ENCODE measurements at regions not wholly inside any gene's neighbourhood (a gene's known extent, or its start where the extent isn't known, plus 50 kb on each side); places are given as distances from the start of the nearest gene placed in this dataset.

GRCh38 chr4:151957153-151957552, 196.3 kb upstream of the GATB start:
- no peak overlapping the region for H3K4me3 Mint-ChIP-seq
- H3K27me3 Mint-ChIP-seq = peaks cover 9% of the 10 kb centered on the region
- DNase-seq (ENCODE audit: low spot score in 2 of 2) (no peak), ATAC-seq (ENCODE audit: low read depth) (no peak)
- no peaks in the 10 kb centered on the region for H3K4me1 Mint-ChIP-seq
- no peak overlapping the region for H3K27ac Mint-ChIP-seq
- no peaks in the 10 kb centered on the region for H3K36me3 Mint-ChIP-seq
- H3K9me3 Mint-ChIP-seq = no peaks in the 10 kb centered on the region

GRCh38 chr4:151955721-151956380, 195.0 kb upstream of the GATB start:
- DNase-seq (ENCODE audit: low spot score in 2 of 2) = no peak
- H3K9me3 Mint-ChIP-seq = no peaks in the 10 kb centered on the region
- H3K4me3 Mint-ChIP-seq = no peak overlapping the region
- H3K4me1 Mint-ChIP-seq = no peaks in the 10 kb centered on the region
- H3K27ac Mint-ChIP-seq = no peak overlapping the region
- peaks cover 9% of the 10 kb centered on the region for H3K27me3 Mint-ChIP-seq
- ATAC-seq (ENCODE audit: low read depth) = no peak
- H3K36me3 Mint-ChIP-seq = no peaks in the 10 kb centered on the region

- Mint-ChIP-seq H3K27ac (no peak overlapping the region), H3K27me3 (peaks cover 6% of the 10 kb centered on the region), H3K9me3 (peaks cover 2% of the 10 kb centered on the region), H3K36me3 (no peaks in the 10 kb centered on the region), H3K4me1 (no peaks in the 10 kb centered on the region), H3K4me3 (no peak overlapping the region)
- ATAC-seq (ENCODE audit: low read depth) = no peak
- DNase-seq (ENCODE audit: low spot score in 2 of 2) = no peak
These were observed 193.1 kb upstream of the GATB start for GRCh38 chr4:151953795-151954372.

- Mint-ChIP-seq H3K4me1 (no peaks in the 10 kb centered on the region), H3K9me3 (peaks cover 2% of the 10 kb centered on the region), H3K36me3 (no peaks in the 10 kb centered on the region), H3K4me3 (no peak overlapping the region), H3K27ac (no peak overlapping the region), H3K27me3 (peaks cover 6% of the 10 kb centered on the region)
- DNase-seq (ENCODE audit: low spot score in 2 of 2) = no peak
- ATAC-seq (ENCODE audit: low read depth) = no peak
These were observed 192.5 kb upstream of the GATB start for GRCh38 chr4:151953312-151953711.

- no peak overlapping the region for H3K27ac Mint-ChIP-seq
- no peaks in the 10 kb centered on the region for H3K4me1 Mint-ChIP-seq
- DNase-seq (ENCODE audit: low spot score in 2 of 2) (no peak), ATAC-seq (ENCODE audit: low read depth) (no peak)
- H3K27me3 Mint-ChIP-seq = peaks cover 6% of the 10 kb centered on the region
- no peak overlapping the region for H3K4me3 Mint-ChIP-seq
- H3K36me3 Mint-ChIP-seq = no peaks in the 10 kb centered on the region
- H3K9me3 Mint-ChIP-seq = peaks cover 4% of the 10 kb centered on the region
These were observed 192.0 kb upstream of the GATB start for GRCh38 chr4:151952711-151953254.

GRCh38 chr4:151952137-151952536, 191.3 kb upstream of the GATB start:
- Mint-ChIP-seq H3K9me3 (peaks cover 6% of the 10 kb centered on the region), H3K4me1 (no peaks in the 10 kb centered on the region), H3K36me3 (no peaks in the 10 kb centered on the region), H3K27me3 (peaks cover 4% of the 10 kb centered on the region), H3K4me3 (no peak overlapping the region), H3K27ac (no peak overlapping the region)
- DNase-seq (ENCODE audit: low spot score in 2 of 2) (no peak), ATAC-seq (ENCODE audit: low read depth) (no peak)

- Mint-ChIP-seq H3K36me3 (no peaks in the 10 kb centered on the region), H3K27me3 (peaks cover 4% of the 10 kb centered on the region), H3K4me1 (no peaks in the 10 kb centered on the region), H3K9me3 (peaks cover 9% of the 10 kb centered on the region), H3K4me3 (no peak overlapping the region), H3K27ac (no peak overlapping the region)
- no peak for ATAC-seq (ENCODE audit: low read depth)
- no peak for DNase-seq (ENCODE audit: low spot score in 2 of 2)
These were observed 190.9 kb upstream of the GATB start for GRCh38 chr4:151951671-151952050.

GRCh38 chr4:151950993-151951670, 190.3 kb upstream of the GATB start:
- H3K27me3 Mint-ChIP-seq = peaks cover 4% of the 10 kb centered on the region
- H3K4me1 Mint-ChIP-seq = no peaks in the 10 kb centered on the region
- ATAC-seq (ENCODE audit: low read depth) (no peak), DNase-seq (ENCODE audit: low spot score in 2 of 2) (no peak)
- H3K36me3 Mint-ChIP-seq = no peaks in the 10 kb centered on the region
- no peak overlapping the region for H3K27ac Mint-ChIP-seq
- no peak overlapping the region for H3K4me3 Mint-ChIP-seq
- peaks cover 9% of the 10 kb centered on the region for H3K9me3 Mint-ChIP-seq

- Mint-ChIP-seq H3K36me3 (no peaks in the 10 kb centered on the region), H3K27ac (no peak overlapping the region), H3K4me3 (no peak overlapping the region), H3K9me3 (peaks cover 11% of the 10 kb centered on the region), H3K4me1 (no peaks in the 10 kb centered on the region), H3K27me3 (peaks cover 2% of the 10 kb centered on the region)
- ATAC-seq (ENCODE audit: low read depth) (no peak), DNase-seq (ENCODE audit: low spot score in 2 of 2) (no peak)
These were observed 187.7 kb upstream of the GATB start for GRCh38 chr4:151948351-151949016.

GRCh38 chr4:151946718-151947117, 185.9 kb upstream of the GATB start:
- ATAC-seq (ENCODE audit: low read depth) = no peak
- H3K9me3 Mint-ChIP-seq = peaks cover 11% of the 10 kb centered on the region

GRCh38 chr4:151942971-151943370, 182.2 kb upstream of the GATB start:
- no peaks in the 10 kb centered on the region for H3K4me1 Mint-ChIP-seq
- H3K36me3 Mint-ChIP-seq = no peaks in the 10 kb centered on the region
- H3K4me3 Mint-ChIP-seq = no peak overlapping the region
- ATAC-seq (ENCODE audit: low read depth) = no peak
- DNase-seq (ENCODE audit: low spot score in 2 of 2) = no peak
- H3K9me3 Mint-ChIP-seq = peaks cover 15% of the 10 kb centered on the region
- H3K27me3 Mint-ChIP-seq = no peaks in the 10 kb centered on the region
- no peak overlapping the region for H3K27ac Mint-ChIP-seq

More at GRCh38 chr4:151946718-151947117, 185.9 kb upstream of the GATB start:
- DNase-seq (ENCODE audit: low spot score in 2 of 2) = no peak
- no peaks in the 10 kb centered on the region for H3K27me3 Mint-ChIP-seq
- no peak overlapping the region for H3K4me3 Mint-ChIP-seq
- no peak overlapping the region for H3K27ac Mint-ChIP-seq
- H3K4me1 Mint-ChIP-seq = no peaks in the 10 kb centered on the region
- no peaks in the 10 kb centered on the region for H3K36me3 Mint-ChIP-seq

- Mint-ChIP-seq H3K27me3 (peaks cover 2% of the 10 kb centered on the region), H3K27ac (no peak overlapping the region), H3K9me3 (peaks cover 9% of the 10 kb centered on the region), H3K4me3 (no peak overlapping the region), H3K36me3 (no peaks in the 10 kb centered on the region), H3K4me1 (no peaks in the 10 kb centered on the region)
- DNase-seq (ENCODE audit: low spot score in 2 of 2) = no peak
- no peak for ATAC-seq (ENCODE audit: low read depth)
These were observed 180.3 kb upstream of the GATB start for GRCh38 chr4:151940926-151941617.

- Mint-ChIP-seq H3K4me3 (no peak overlapping the region), H3K27ac (no peak overlapping the region), H3K27me3 (peaks cover 2% of the 10 kb centered on the region), H3K9me3 (peaks cover 9% of the 10 kb centered on the region), H3K36me3 (no peaks in the 10 kb centered on the region), H3K4me1 (no peaks in the 10 kb centered on the region)
- DNase-seq (ENCODE audit: low spot score in 2 of 2) (no peak), ATAC-seq (ENCODE audit: low read depth) (no peak)
These were observed 179.5 kb upstream of the GATB start for GRCh38 chr4:151940291-151940690.

- DNase-seq (ENCODE audit: low spot score in 2 of 2) (no peak), ATAC-seq (ENCODE audit: low read depth) (no peak)
- H3K4me3 Mint-ChIP-seq = no peak overlapping the region
- H3K9me3 Mint-ChIP-seq = peaks cover 8% of the 10 kb centered on the region
- H3K4me1 Mint-ChIP-seq = no peaks in the 10 kb centered on the region
- H3K27me3 Mint-ChIP-seq = peaks cover 2% of the 10 kb centered on the region
- no peaks in the 10 kb centered on the region for H3K36me3 Mint-ChIP-seq
- no peak overlapping the region for H3K27ac Mint-ChIP-seq
These were observed 178.9 kb upstream of the GATB start for GRCh38 chr4:151939670-151940069.
